GM18520 (cell line): ENCODE measurements at regions not wholly inside any gene's neighbourhood (a gene's known extent, or its start where the extent isn't known, plus 50 kb on each side); places are given as distances from the start of the nearest gene placed in this dataset.

Source experiments
- ATAC-seq: cut with Tn5 transposase; IDR thresholded peaks from one replicate; pipeline ENCODE4 v1.9.1; 2021; ENCODE audit not compliant: unreplicated experiment

DNA sequence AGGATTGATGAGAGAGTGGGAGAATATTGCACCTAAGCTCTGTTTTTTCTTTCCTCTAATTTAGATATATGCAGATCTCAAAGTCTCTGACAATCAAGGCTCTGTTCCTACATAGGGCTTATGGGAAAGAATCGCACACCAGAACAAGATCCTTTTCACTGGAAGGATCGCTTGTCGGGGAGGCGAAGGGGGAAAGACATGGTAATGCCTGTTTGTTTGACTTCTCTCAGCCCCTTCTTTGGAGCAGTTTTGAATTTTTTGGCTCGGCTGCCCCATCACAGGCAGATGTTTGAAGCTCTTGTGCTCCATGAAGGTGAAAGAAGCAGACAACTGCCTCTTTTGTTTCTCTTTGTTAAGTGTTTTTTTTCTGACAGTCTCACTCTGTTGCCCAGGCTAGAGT lies 599.9 kb upstream of the ZNF608 start:
- no peak for ATAC-seq

DNA sequence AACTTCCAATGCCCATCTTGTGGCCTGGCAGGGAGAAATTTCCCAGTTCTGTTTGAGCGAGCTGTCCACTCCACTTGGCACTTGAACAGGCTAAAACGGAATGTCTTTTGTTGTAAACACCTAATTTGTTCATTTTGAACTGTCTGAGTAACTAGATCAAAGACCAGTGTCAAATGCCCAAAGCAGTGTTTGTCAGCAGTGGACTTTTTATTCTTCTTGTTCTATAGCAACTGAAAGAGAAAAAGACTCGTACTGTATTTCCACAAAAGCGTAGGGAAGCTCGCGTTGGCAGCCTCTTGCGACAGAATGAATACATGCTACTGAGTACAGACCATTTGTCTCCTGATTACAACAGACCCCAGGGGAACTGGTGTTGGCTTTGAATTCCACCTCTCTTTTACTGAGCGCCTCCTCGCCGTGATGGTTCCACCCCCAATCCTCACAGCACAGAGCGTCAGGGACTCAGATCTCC lies 601.8 kb upstream of the ZNF608 start:
- ATAC-seq = no peak

DNA sequence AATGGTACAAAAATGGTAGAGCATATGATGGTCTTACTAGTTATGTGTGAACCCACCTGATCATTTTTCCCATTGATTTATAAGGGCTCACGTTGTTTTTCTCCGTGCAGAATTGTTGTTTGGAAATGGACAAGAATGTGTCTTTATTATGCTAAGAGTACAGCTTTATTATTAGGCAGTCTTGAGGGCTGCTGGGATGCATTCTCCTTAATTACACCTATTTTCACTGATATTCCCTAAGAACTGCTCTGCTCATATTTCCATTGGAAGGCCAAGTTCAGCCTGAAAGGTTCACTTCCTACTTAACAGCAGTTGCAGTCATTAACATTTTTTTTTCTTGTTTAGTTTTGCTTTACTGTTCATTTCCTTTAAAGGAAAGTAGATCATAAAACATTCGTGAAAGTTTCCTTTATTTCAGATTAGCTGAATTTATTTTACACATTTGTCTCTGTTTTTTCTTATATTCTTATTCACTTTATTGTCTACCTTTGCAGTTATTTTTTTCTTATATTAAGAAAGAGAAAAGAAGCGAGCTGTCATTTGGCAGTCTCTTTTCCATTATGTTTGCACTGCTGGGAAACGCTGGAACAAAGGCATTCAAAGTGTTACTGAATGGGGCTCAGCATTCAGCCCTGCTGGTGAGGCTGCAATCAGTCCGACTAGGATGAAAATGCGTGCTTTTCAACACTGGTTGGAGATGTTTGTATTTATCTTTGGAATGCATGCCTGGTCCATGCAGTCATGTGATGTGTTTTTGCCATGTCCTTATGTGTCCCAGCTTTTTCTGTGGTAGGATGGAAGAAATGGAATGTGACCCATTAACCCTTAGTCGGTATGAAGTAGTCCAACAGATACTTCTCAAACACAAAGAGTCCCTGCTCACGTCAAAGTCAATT lies 602.7 kb upstream of the ZNF608 start:
- no peak for ATAC-seq

DNA sequence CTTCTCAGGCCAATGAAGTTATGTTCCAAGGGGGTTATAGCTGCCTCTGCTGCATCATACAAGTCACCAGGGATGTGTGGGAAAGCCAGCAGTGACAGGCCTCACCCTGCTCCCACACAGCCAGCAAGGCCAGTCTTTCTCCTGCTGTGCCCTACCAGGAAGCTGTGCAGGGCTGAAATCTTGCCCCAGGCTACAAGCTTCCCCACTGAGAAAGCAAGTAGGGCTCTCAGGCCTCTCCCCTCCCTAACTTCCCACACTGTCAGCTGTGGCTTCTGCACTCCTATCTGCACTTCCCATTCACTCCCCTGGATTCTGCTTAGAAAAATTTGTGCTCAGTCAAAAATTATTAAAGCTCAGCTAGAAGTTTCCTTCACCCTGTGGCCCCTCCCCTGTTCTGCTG lies 611.2 kb upstream of the ZNF608 start:
- no peak for ATAC-seq

DNA sequence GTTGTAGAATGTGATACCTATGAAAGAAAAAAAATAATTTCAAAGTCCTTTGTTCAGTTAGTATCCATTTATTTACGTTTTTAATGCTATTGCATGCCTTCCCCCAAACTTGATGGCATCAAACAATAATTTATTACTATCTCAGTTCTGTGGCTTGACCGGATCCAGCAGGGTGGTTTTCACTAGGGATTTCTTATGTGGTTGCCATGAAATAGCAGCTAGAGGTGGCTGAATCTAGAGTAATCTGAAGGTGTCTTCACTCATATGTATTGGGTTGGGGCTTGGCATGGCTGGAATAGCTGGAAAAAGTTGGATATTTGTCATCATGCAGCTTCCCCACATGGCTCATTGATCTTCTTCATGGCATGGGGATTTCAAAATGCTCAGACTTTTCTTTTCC lies 619.3 kb upstream of the ZNF608 start:
- no peak for ATAC-seq

DNA sequence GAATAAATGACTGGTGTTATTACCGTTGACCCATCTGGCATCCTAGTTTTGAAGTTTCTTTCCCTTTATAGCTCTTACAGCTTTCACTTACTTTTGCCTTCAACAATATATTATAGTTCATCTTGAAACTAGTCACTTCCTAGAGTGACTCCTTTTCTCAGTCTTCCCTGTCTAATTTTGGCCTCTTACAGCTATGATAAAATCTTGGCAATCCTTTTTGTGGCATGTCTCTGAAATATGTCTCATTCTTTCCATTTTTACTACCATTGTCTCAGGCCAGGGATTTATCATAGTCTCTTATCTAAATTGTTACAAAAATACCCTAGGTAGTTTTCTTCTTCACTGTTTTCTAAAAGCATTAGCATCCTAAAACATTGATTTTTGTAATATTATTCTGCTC lies 621.3 kb upstream of the ZNF608 start:
- no peak for ATAC-seq

DNA sequence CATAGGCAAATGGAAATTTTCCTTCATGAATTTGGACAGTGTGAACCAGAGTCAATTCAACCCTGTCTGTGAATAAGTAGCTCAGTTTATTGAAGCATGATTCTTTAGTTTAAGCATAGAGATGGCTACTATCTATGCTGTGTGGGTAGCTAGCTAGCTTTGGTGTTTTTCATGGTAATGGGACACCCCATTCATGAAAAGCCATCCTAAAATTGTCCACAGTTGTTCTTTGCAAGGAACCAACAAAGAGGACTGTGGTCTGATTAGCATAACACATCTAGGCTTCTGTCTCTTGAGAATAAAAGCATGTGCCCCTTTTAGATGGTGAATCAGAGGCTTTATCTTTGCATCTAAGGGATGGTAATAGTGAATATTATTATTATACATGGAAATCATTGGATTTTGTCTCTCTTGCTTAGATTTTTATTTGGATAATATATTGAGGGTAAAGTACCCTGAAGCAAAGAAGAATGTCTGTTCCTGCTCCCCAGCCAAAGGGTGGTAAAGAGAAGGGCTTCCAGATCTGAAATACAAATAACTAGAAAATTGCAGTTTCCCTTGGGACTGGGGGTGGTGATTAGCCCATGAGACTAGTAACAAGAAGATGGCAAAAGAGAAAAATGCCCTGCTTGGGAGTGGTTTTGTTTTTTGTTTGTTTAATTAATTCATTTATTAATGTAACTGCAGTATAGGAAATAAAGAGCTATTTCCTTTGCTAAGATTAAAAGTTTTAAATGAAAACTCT lies 624.2 kb upstream of the ZNF608 start:
- ATAC-seq = no peak

DNA sequence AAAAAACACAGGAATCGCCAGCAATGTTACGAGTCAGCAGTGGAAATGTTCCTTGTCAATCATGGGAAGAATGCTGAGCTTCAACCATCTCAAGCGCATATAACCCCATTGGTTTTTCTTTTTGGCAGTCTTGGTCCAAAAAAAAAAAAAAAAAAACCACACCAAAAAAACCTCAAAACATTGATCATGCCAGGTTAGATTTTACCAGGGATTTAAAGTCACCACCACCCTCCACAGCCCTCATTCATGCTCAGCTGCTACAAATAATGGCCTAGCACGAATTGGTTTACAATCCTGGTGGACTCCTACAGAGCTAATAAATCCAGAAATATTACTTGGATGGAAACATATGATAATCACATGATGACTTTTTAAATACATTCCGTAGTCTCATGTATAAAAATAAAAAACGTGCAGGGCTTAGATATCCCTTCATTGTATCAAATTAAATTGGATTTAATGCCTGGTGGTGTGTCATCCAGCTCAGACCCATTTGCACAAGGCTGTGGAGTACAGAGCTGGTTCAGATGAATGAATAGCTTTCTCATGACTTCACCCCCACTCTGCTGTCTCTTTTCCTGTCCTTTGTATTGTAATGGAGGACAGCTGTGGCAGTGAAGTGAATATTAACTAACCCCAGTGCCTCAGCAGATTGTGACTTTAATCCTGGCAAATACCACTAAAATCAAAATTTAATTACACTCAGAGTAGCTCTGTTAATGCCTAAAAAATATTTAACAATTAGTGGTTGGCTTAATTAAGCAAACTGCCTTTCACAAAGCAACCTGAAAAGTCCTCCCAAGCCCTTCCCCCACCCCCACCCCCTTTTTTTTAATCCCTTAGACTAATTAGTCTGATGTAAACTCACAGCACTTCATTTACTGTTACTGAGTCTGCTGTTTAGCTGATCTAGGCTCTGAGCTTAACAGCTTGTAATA lies 626.5 kb upstream of the ZNF608 start:
- ATAC-seq = no peak

DNA sequence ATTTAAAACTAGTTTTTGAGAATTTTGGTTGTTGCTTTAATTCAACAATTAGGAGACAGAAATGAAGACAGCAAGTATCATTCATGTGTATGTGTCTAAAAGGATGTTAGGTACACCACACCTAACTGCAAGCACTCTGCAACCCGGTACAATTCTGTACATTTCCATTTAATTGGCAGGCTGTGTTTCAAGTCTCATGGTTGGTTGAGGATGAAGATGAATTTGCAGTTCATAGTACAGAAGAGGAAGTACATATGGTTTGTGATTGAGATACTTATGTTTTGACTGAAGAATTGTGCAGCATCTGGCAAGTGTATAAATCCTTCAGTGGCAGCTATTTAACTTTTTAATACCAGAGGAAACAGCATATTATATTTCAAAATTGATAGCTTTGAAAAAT lies 628.7 kb upstream of the ZNF608 start:
- no peak for ATAC-seq

DNA sequence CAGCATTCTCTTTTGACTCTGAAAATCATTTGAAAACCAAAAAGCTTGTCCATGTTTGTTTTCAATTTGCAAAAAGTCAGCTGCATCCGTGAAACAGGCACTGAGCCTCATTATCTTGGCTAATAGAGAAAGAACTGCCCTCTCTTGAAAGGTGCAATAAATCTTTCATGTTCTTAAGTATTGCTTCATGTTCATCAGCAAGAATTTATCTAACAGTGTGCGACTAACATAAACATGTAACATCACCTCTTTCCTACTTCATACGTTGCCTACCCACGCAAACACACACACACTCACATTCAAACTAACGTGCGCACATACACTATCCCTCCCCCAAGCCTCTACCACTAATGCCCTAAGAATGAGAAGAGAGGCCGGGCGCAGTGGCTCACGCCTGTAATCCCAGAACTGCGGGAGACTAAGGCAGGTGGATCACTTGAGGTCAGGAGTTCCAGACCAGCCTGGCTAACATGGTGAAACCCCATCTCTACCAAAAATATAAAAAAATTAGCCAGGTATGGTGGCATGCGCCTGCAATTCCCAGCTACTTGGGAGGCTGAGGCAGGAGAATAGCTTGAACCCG lies 629.7 kb upstream of the ZNF608 start:
- ATAC-seq = no peak

DNA sequence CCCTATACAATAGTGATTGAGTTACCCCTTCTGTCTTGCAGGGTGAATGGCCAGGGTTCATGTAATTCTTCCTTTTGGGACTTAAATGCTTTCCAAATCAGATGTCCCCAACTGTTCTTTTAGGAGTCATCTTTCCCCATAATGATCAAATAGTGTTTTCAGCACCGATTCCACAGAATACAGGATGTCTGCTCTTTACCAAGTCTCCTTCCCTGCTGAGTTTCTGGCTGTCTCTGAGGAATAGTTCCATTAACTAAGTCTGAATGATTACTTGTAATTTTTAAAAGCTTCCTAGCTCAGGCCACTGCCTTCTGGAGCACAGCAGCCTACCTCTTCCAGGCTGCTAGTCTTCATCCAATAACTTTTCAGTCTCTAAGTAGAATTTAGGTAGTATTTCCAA lies 630.7 kb upstream of the ZNF608 start:
- no peak for ATAC-seq

DNA sequence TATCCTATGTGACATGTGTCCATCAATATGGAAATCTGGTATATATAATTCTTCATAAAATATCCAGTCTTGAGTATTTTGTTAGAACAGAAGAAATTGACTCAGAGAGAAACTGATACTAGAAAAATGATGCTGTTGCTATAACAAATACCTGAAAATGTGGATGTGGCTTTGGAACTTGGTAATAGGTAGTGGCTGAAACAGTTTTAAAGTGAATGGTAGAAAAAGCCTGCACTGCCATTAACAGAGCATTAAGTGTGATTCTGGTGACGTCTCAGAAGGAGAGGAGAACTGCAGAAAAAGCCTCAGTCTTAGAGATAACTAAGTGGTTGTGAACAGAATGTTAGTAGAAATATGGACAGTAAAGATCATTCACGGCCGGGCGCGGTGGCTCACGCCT lies 634.9 kb upstream of the ZNF608 start:
- no peak for ATAC-seq

DNA sequence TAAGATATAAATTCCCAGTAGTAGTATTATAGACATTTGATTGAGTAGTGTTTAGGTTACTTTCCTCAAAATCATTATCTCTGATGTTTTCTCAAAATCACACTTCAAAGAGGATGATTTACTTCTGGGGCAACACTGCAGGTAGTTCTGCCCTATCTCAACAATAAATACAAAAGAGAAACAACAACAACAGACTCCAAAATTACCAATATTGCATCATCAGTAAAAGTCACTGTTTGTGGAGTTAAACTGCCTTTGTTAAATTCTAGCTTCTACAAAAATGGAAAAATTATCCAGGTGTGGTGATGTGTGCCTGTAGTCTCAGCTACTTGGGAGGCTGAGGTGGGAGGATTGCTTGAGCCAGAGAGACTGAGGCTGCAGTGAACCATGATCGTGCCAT lies 637.6 kb upstream of the ZNF608 start:
- ATAC-seq = no peak

DNA sequence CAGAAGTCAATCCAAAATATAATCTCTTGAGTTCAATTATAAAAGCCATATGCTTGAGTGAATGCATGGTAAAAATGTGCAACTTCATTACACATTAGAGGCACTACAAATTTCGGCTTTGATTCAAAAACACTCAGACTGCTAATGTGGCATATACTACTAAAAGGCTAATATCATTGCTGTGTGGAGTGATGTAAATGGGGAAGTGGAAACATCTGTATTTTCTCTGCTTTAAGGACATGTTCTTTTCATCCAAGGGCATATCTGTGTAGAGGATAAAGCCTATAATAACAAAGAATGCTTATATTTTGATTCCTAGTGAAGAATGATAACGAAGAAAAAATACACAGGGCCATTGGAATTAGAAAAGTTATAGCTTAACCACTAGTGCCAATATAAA lies 643.9 kb upstream of the ZNF608 start:
- ATAC-seq = no peak

DNA sequence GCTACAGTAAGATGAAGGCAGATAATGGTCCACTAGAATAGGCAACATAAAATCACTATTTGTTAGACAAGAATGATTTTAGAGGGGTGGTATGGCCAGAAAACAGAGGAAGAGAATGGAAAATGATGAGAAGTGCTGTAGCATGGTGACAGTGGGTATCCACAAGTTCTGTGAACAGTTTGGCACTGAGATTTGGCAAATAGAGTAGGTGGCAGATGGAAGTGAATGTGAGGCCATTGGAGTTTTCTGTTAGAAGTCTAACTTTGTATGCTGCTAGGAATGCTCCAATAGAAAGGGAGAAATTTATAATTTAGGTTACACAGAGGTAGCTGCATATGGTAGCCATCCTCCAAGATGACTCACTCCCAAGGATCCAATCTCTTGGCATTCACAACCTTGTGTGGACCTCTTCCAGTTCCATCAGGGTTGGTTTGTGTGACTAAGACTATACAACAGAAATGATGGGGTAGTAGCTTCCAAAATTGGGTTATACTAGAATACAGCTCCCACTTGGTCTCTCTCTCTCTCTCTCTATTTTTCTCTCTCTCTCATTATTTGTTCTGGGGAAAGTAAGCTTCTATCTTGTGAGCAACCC lies 646.9 kb upstream of the ZNF608 start:
- ATAC-seq = no peak

DNA sequence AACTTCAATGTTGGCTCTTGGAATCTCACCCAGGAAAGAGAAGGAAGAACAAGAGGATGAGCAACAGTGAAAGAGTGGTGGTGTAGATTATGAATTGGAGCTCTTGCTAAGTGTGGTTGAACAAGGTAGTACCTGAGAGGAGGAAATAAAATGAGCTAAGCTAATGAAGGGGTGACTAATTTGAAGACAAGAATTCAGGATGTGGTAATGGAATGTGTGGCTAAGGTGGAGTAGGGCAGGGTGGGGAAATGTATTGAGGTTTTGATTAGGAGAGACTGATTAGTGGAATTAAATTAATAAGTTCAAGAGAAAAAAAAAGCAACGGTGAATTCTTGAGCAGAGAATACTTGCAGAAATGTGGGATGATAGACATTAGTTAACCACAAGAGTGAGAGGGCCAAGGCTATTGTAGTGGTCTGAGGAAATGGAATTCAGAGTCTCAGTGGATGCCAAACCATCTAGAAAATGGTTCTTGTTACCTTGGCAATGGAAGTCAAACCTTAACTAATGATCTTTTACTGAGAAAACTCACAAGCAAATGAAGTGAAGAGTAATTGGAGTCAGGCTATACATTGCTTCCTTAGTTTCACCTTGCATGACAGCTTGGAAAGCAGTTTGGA lies 648.3 kb upstream of the ZNF608 start:
- ATAC-seq = no peak

DNA sequence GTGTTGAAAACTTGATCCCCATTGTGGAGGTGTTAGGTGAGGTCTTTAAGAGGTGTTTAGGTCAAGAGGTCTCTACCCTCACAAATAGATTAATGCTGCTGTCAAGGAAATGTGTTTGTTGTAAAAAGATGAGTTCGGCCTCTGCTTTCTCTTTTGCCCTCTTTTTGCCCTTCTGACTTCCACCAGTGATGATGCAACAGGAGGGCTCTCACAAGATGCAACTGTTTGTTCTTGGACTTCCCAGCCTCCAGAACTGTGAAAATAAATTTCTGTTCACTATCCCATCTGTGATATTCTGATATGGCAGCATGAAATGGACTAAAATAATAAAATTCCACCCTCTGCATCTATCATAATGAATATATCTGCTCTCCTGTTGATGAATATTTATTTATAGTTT lies 650.0 kb upstream of the ZNF608 start:
- ATAC-seq = no peak

DNA sequence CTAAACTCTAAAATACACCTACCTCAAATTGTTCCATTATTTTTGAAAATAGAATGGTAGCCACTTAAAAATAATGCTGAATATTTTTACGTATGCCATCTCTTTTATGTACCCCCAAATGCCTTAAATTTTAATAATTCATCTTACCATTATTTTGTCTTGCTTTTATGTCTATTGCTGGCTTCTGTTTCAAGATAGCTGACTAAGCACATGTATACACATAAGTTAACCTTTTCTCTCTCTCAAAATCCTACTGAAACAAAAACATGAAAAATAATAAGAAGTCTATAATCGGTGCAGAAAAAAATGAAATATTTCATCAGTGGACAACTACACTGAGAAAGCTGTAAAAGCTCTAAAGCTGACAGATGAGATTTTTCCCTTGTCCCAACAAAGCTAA lies 652.0 kb upstream of the ZNF608 start:
- ATAC-seq = no peak

DNA sequence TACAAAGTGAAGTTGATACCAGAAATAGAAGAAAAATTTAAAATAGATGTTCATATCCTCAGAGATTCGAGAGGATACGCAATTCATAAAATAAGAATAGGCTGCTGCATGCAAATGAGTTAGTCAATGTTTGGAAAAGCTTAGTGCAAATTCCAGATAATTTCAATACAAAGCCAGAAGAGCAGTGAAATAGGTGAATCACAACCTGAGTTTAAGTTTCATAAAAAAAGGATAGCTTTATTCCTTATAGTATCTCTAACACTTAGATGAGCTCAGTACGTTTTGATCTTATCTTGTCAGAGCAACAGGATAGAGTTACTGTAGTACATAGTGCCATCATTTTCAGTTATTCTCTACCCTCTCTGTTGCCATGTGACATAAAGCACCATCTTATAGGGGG lies 653.4 kb upstream of the ZNF608 start:
- no peak for ATAC-seq
